ENCODE measurements at regions not wholly inside any gene's neighbourhood (a gene's known extent, or its start where the extent isn't known, plus 50 kb on each side); places are given as distances from the start of the nearest gene placed in this dataset.
A peak's percentile ranks its signal among the peaks of the same experiment; 100 is the strongest.

DNA sequence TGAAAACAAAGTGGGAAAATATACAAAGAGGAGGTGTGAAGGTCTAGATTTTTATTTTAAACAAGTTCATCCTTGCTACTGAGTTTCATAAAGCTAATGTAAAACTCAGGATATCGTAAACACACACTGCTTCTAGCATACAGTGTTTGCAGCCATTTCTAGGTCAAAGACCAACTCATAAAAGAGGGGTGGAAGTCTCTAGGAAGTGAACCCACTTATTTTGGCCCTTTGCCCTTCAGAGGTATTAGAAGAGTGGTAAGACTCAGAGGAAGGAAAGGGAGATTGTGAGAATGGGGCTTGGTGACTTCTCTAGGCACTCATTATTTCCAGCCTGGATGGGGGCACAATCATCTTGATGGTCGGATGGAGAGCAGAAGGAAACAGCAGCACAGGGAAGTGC, 91.2 kb downstream of the TNFSF18 start:
- no peak for FAIRE-seq

DNA sequence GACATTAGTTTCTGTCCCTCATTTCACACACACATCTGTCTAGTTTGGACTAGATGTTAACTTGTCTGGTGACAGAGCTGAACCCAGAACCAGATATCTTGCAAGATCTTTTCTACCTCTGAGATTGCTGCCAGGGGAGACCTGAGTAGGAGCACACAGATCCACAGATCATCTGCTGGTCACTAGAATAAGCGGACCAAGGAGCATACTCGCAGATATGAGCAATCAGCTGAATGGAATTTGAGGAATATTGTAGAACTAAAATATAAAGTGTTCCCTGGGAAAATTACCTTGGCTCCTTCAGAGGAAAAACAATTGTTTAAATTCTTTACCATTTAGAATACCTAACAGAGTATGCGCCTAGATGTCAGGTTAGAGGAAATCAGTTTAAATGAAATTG, 90.7 kb downstream of the TNFSF18 start:
- no peak for FAIRE-seq

DNA sequence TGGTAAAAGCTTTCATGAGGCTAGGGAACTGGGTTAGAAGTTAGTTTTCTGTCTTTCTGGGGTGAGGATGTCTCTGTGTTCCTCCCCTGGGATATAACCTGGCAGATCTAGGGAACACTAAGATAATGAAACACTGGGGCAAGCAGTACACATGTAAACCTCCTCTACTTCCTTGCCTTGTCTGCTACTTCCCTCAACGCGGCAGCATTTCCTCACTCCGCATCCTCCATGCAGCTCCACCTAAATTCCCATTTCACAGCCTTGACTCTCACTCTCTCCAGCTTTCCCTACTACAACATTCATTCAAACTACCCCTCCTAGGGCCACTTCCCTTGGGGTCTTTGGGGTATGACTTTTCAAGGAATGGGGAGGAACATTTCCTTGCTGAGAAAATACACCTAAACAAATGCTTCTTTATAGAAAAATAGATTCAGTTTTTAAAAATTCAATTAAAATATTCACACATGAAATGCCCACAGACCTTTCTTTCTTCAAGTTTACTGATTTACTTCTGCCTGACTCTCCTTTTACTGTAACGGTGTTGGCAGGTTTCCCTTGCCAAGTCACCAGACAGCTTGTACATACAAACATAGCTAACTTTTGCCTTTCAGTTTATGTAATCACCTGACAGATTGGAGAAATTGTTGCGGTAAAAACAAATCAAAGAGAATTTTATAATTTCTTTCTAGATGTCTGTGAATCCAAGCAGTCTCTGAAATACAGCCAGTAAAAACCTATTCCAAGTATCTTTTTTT, 90.1 kb downstream of the TNFSF18 start:
- FAIRE-seq: no peak

DNA sequence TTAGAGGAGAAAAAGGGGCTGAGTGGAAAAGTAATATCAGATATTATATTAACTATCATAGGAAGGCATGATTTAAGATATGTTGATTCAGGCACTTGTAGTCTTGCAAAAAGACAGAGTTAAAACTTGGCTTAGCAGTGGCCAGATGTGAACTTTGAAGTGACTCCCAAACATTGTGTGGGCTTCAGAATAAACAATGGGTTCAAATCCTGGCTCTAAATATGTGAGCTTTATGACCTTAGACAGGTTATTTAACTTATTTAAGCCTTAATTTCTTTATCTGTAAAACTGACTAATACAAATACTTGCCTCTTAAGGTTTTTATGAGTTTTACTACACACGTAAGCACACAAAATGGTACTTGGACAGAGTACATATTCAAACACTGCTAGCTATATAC, 85.9 kb downstream of the TNFSF18 start:
- no peak for FAIRE-seq

DNA sequence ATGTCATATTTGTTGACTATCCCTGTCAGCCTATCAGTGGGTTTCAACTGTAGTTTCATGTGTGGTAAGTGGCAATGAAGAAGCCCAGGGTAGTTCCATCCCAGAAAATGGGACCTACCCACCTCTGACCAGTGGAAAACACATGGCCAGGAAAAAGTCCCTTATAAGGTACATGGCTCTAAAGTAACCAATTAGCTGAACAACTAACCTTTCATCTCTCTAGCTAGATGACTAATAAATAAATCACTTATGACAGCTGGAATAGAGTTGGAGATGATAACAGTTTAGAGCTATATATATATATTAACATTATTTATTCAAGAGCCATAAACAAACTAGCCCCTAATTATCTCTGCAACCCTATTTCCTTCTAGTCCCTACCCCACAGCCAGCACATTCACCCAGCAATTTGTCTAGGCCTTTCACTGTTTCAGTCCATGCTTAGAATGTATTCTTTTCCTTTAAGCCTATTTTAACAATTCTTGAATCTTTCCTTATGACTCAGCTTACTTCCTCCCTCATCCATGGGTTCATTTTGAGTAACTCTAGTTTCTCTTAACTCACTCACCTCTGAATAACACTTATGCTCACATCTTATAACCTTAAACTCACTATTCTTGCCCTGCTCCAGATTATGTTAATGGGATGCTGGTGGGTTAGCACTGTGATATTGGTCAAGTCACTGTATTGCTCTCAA, 83.7 kb downstream of the TNFSF18 start:
- no peak for FAIRE-seq

DNA sequence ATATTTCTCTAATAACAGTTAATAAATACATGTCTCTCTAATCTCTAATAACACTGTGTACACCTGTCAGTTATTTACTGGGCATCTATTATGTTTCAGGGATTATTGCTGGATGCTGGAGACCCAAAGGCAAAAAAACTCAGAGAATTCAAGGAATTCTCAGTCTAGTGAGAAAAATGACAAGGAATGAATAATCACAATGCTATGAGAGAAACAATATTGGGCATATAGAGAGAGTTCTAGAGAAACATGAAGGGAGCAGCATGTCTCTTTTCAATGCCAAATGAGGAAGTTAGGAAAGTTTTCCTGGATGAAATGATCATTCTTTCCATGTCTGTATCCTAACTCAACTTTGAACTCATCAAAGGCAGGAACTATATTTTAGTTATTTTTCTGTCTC, 82.8 kb downstream of the TNFSF18 start:
- no peak for FAIRE-seq

DNA sequence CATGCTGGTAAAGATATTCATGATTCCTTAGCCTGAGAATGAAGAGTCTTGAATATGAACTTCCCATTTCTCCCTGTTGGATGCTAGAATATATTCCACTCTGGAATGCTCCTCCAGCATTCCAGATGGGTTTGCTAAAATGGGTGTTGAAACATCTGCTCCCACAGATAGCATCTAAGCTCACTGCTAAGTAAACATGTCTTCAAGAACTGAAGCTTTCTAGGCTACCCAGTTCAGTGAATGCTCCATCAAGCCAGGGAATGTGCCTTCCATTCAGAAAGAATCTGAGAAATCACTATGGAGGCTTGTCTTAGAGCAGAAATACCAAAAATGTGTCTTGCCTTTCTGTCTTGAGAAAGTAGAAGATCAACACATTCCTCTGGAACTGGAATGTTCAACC, 81.1 kb downstream of the TNFSF18 start:
- no peak for FAIRE-seq

DNA sequence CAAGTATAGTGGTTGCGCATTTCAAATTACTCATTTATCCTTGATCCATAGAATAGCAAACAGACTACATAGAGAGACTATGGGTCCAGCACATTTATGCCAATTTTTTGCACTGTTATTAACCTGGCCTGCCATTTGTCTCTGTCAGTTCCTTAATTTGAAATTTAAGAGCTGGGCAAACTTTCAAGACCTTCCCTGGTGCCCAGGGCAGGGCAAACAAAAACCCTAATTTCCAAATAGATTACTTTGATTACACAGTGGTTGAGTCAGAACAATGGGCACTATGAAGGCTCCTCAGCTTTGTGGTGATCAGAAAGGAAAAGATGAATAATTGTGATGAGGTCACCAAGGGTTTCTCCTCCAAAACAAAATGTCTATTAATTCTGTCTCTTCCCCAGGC, 80.6 kb downstream of the TNFSF18 start:
- FAIRE-seq: no peak

DNA sequence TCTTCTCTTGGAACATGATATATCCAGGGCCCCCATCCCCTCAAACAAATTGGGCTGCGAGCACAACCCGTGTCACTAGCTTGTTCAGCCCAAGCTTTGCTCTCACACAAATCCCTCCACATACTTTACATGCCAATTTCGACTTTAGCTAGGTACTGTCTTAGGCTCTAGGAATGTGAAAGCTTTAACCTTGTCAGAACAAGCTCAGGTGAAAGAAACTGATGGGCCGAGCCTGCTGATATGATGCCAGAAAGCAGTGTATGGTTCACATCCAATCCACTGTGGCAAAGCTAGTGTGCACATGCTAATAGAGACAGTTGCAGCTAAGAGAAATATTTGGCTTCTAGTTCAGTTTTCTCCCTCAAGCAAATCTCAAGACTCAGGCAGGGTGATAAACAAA, 79.5 kb downstream of the TNFSF18 start:
- FAIRE-seq: no peak

DNA sequence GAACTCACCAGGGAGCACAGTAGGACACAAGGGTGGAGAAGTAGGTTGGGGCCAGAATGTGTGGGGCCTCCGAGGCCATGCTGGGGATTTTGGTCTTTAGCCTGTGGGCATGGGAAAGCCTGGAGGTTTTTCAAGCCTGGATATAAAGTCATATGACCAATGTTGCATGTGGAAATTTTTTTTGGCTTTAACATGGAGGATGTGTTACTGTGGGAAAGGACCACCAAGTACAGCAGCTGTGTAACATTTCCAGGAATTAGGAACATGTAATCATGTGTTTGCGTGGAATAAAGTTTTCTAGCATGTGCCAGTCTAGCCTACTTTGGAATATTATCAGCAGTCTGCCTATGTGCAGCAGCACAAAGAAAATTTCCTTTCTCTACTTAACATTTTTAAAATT, 78.5 kb downstream of the TNFSF18 start:
- FAIRE-seq: no peak

DNA sequence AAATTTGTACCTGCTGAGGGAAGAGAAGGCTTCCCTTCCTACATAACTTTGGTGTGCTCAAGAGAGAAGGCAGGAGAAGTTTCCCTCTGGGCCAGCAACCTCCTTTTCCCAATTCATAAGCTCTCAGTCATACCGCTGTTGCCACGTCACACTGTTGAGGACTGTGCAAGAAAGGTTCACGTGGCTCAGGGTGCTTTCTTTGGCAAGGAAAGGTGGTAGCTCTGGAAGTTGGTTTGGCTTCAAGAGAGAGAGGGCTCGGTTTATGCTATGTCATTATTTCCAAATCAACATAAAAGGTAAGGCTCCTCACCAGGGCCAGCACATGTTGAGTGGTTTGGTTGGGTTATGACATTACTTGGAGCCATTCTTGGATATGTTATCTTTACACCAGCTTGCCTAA, 77.3 kb downstream of the TNFSF18 start:
- no peak for FAIRE-seq

DNA sequence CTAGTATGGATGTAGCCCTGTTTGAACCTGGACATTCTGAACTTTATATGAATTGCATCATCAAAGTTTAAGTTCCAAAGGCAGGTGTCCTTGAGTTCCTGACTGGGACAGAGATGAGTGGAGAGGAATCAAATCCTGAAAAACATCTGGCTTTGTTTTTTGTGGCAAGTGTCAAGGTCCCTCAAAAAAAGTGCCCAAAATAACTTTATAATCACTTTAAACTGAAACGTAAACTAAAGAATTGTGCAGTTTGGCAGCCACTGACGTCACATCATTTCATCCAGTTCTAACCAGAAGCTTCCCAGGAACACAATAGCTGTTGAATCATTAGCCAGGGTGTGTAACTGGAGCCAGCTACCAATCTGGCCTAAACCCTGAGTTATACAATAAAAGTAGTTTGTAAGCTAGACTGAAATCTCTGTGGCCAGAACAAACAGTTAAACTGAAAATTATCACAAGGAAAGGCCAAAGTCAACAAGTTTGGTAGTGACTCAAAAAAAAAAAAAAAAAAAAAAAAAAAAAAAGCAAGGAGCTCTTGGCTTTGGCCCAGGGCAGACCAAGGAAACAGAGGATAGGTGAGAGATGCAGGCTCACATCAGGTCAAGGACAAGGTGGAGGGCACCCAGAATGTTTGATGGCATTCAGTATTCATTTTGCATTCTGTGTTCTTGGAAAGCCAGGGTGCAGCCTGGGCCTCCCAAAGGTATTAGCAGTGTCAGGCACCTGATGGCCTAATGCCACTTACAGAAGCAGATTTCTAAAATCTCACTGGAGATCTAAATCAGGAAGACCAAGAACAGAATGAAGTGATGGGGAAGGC, 74.3 kb downstream of the TNFSF18 start:
- peak; percentile 87 for FAIRE-seq

DNA sequence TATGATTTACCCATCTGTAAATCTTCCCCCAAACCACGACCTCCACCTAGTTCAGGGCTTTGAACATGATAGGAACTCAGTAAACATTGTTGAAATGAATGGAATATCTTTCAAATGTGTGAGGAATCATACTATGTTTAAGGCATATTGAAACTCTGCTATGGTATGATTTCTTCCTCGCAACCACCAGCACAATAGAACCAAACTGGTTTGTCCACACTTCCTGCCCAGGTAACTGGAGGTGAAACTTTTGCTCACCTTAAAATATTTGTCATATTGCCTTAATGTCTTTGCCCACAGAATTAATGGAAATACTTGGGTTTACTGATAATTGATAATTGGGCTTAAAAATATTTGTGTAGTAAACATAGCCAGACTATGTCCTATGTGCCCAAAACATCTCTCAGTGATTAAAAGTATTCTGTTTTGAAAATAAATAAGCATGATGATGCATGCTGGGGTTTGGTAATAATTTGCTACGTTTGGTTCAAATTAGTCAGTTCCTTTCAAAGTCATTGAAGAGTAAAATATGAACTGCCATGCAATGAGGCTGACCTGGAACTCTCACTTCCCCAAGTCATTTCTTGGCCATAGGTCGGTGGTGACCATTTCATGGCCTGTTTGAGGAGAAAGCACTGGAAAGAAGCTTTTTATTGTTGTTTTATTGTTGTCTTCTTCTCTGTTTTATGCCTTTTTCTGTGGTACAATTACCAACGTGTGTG, 73.3 kb downstream of the TNFSF18 start:
- FAIRE-seq: no peak

DNA sequence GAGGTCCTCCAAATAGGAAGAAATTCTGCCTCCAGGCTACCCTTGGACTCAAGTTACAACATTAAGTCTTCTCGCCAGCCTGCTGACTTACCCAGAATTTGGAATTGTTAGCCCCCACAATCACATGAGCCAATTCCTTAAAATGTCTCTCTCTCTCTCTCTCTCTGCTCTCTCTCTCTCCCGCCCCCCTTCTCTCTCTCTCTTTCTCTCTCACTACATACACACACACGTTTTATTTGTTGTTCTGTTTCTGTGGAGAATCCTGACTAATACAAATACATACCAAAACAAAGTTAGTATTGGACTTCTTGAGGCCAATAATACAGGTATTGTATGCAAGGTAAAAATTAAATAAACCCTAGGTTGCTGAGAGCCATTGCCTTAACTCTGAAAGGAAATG, 72.1 kb downstream of the TNFSF18 start:
- FAIRE-seq: no peak

DNA sequence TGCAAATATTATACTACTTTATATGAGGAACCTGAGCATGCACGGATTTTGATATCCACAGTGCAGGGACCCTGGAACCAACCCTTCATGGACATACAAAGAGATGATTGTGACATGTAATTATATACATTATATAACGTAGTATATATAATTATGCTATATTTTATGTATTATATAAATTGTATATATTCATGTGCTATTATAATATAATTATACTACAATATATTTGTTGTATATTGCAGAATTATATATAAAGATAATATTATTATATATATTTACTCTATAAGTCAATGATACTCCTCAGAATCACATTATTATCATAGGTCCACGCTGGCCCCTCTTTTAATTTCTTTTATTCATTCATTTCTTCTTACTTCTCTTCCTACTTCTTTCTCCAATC, 70.9 kb downstream of the TNFSF18 start:
- no peak for FAIRE-seq

DNA sequence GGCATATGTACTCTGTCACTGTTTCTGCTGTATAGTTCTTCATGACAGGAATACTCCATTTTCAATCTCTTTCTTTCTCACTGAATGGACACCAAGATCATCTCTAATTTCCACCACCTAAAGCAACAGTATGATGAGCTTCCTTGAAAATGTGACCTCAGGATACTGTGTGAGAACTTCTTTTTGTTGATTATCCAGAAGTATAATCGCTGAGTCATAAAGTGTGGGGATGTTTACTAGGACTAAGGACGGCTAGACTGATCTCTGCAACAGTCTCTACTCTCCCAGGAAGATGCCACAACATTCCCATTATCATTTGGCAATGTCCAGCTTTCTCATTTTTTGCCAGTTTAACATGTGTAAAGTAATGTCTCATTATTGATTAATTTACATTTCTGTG, 70.3 kb downstream of the TNFSF18 start:
- no peak for FAIRE-seq

DNA sequence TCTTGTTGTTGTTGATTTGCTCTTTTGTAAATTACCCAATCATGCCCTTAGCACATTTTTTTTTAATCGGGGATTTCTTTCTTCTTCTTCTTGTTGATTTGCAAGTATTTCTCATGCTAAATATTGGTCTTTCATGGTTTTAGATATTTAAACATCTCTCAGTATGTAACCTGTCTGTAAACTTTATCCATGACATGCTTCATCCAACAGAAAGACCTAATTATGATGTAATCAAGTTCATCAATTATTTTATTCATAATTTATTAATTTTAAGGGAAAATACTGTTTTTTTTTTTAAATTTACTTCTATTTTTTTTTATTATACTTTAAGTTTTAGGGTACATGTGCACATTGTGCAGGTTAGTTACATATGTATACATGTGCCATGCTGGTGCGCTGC, 69.8 kb downstream of the TNFSF18 start:
- FAIRE-seq: no peak

All from colon (tissue), 2 donors.